Pons (tissue), 1 donor: ENCODE measurements at regions not wholly inside any gene's neighbourhood (a gene's known extent, or its start where the extent isn't known, plus 50 kb on each side); places are given as distances from the start of the nearest gene placed in this dataset.

Source experiments
- DNase-seq: peaks from one replicate; pipeline ENCODE4 v3.0.0-alpha.2; 2016; ENCODE audit warnings: low spot score

GRCh38 chr1:38285807-38286530, 239.4 kb upstream of the POU3F1 start:
- no peak for DNase-seq

- DNase-seq: no peak
Observed at GRCh38 chr1:38284953-38285352, 238.4 kb upstream of the POU3F1 start.

GRCh38 chr1:38283696-38284470, 237.3 kb upstream of the POU3F1 start:
- DNase-seq: no peak

GRCh38 chr1:38279148-38279547, 232.6 kb upstream of the POU3F1 start:
- no peak for DNase-seq

GRCh38 chr1:38277646-38278045, 231.1 kb upstream of the POU3F1 start:
- DNase-seq: no peak

GRCh38 chr1:38275960-38276359, 229.4 kb upstream of the POU3F1 start:
- no peak for DNase-seq

GRCh38 chr1:38274974-38275373, 228.4 kb upstream of the POU3F1 start:
- DNase-seq: no peak

GRCh38 chr1:38273196-38273804, 226.7 kb upstream of the POU3F1 start:
- no peak for DNase-seq

GRCh38 chr1:38272515-38272914, 225.9 kb upstream of the POU3F1 start:
- DNase-seq: no peak

GRCh38 chr1:38270849-38271633, 224.4 kb upstream of the POU3F1 start:
- no peak for DNase-seq

- DNase-seq: no peak
Observed at GRCh38 chr1:38269923-38270848, 223.6 kb upstream of the POU3F1 start.

- DNase-seq: no peak
Observed at GRCh38 chr1:38268226-38268625, 221.6 kb upstream of the POU3F1 start.

GRCh38 chr1:38267037-38268036, 220.7 kb upstream of the POU3F1 start:
- DNase-seq: no peak

GRCh38 chr1:38266197-38266520, 219.6 kb upstream of the POU3F1 start:
- DNase-seq: no peak

GRCh38 chr1:38265293-38266196, 219.0 kb upstream of the POU3F1 start:
- DNase-seq: no peak

- no peak for DNase-seq
Observed at GRCh38 chr1:38263438-38263837, 216.8 kb upstream of the POU3F1 start.

- DNase-seq: no peak
Observed at GRCh38 chr1:38261574-38261973, 215.0 kb upstream of the POU3F1 start.

- DNase-seq: no peak
Observed at GRCh38 chr1:38258085-38258627, 211.6 kb upstream of the POU3F1 start.

- DNase-seq: no peak
Observed at GRCh38 chr1:38257374-38257773, 210.8 kb upstream of the POU3F1 start.
